ENCODE measurements at regions not wholly inside any gene's neighbourhood (a gene's known extent, or its start where the extent isn't known, plus 50 kb on each side); places are given as distances from the start of the nearest gene placed in this dataset.

DNA sequence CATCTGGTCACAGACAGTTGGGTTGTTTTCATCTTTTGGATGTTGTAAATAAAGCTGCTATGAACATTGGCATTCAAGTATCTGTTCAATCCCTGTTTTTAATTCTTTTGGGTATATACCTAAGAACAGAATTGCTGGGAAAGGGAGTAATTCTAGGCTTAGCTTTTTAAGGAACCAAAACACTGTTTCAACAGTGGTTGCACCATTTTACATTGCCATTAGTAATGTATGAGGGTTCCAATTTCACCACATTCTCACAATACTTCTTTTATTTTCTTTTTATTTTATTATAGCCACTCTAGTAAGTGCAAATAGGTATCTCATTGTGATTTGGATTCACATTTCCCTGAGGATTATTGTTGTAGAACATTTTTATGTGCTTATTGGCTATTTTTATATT lies 108.9 kb upstream of the GLS start:
- H3K27me3 ChIP-seq = no peaks in the 10 kb centered on the region
- H3K4me1 ChIP-seq = no peaks in the 10 kb centered on the region
- intact Hi-C loops (cut with DNase I; ENCODE audit: low total_unique reads) = no loop called here
- TF ChIP-seq, protein P1, sequence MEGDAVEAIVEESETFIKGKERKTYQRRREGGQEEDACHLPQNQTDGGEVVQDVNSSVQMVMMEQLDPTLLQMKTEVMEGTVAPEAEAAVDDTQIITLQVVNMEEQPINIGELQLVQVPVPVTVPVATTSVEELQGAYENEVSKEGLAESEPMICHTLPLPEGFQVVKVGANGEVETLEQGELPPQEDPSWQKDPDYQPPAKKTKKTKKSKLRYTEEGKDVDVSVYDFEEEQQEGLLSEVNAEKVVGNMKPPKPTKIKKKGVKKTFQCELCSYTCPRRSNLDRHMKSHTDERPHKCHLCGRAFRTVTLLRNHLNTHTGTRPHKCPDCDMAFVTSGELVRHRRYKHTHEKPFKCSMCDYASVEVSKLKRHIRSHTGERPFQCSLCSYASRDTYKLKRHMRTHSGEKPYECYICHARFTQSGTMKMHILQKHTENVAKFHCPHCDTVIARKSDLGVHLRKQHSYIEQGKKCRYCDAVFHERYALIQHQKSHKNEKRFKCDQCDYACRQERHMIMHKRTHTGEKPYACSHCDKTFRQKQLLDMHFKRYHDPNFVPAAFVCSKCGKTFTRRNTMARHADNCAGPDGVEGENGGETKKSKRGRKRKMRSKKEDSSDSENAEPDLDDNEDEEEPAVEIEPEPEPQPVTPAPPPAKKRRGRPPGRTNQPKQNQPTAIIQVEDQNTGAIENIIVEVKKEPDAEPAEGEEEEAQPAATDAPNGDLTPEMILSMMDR (IDR thresholded peaks at IDR 0.05) = no peak
- TF ChIP-seq POLR2A (IDR thresholded peaks at IDR 0.05) (no peak), POLR2AphosphoS5 (IDR thresholded peaks at IDR 0.05) (no peak)
- H3K27ac ChIP-seq = no peak overlapping the region
- no peaks in the 10 kb centered on the region for H3K36me3 ChIP-seq
- no peak for DNase-seq (ENCODE audit: low spot score in 2 of 2)
- H3K4me3 ChIP-seq = no peak overlapping the region
- no peaks in the 10 kb centered on the region for H3K9me3 ChIP-seq

DNA sequence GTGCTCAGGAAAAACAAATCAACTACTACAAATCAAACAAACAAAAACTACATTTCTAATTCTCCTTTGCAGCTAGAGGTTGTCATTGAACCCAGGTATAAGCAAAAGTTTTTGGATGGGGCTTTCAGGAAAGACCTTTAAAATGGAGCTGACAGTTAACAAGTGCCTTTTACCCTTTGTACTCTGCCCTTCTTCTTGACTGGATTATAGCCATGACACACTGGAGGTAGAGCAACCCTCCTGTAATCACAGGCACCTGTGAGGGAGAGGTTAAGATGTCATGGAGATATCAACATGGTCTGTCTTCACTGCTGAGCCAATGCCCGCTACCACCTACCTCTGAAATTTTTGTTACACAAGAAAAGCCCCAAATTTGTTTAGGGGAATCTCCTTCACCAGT lies 100.0 kb upstream of the GLS start:
- no peak for TF ChIP-seq POLR2A (IDR thresholded peaks at IDR 0.05)
- TF ChIP-seq, protein P1 (IDR thresholded peaks at IDR 0.05) = no peak
- TF ChIP-seq POLR2AphosphoS5 (IDR thresholded peaks at IDR 0.05) = no peak
- Histone ChIP-seq H3K27me3 (no peaks in the 10 kb centered on the region), H3K27ac (no peak overlapping the region), H3K4me1 (no peaks in the 10 kb centered on the region), H3K9me3 (no peaks in the 10 kb centered on the region), H3K36me3 (no peaks in the 10 kb centered on the region), H3K4me3 (no peak overlapping the region)
- no peak for DNase-seq (ENCODE audit: low spot score in 2 of 2)
- intact Hi-C loops (cut with DNase I; ENCODE audit: low total_unique reads) = no loop called here

DNA sequence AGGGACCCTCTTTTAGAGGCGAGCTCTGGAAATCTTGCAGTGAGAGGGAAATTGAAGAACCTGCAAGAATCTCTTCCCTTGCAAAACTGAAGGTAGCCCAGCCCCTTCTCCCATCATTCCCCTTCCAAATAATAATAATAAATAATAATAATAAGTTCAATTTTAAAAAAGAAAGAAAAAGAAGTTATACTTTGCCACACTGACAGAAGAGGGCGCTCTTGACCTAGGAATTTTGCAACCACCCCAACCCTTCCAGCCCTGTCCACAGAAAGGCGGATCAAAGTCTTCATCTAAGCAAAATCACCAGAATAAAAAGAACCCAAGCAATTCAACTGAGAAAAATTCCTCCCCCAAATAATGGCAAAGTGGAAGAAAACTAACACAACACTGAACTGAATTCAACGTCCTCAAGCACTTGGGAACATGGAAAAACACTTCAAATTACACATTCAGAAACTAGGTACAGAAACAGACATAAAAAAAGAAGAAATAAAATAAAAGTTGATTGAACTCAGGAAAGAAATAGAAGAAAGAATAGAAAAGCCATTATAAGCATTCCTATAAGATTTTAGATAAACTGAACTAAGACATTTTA lies 98.9 kb upstream of the GLS start:
- Histone ChIP-seq H3K4me3 (no peak overlapping the region), H3K27me3 (no peaks in the 10 kb centered on the region), H3K36me3 (no peaks in the 10 kb centered on the region), H3K9me3 (no peaks in the 10 kb centered on the region), H3K4me1 (no peaks in the 10 kb centered on the region), H3K27ac (no peak overlapping the region)
- intact Hi-C loops (cut with DNase I; ENCODE audit: low total_unique reads) = no loop called here
- no peak for DNase-seq (ENCODE audit: low spot score in 2 of 2)
- TF ChIP-seq, protein P1 (IDR thresholded peaks at IDR 0.05) = peak; percentile 26 to 69 (median 34)
- no peak for TF ChIP-seq POLR2A (IDR thresholded peaks at IDR 0.05)

DNA sequence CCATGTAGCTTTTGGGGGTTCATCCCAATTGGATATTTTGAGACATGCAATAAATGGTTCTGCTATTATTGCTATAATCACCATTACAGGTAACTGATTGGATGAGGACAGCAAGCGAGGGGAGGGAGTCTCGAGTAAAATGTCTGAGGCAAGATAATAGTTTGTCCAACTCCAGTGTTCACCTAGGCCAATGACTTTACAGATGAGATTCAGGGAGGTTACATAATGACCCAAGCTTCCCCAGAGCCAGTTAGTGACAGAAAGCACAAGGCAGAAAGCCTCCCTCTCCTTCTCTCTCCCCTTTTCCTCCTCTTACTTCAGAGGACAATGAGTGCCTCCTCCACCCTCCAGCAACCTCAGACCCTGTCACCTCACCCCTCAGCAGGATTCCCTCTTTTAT lies 98.4 kb upstream of the GLS start:
- TF ChIP-seq, protein P1 (IDR thresholded peaks at IDR 0.05) = no peak
- TF ChIP-seq POLR2AphosphoS5 (IDR thresholded peaks at IDR 0.05) (no peak), POLR2A (IDR thresholded peaks at IDR 0.05) (no peak)
- DNase-seq (ENCODE audit: low spot score in 2 of 2) = no peak
- no peaks in the 10 kb centered on the region for H3K36me3 ChIP-seq
- no peaks in the 10 kb centered on the region for H3K27me3 ChIP-seq
- H3K27ac ChIP-seq = no peak overlapping the region
- H3K9me3 ChIP-seq = no peaks in the 10 kb centered on the region
- intact Hi-C loops (cut with DNase I; ENCODE audit: low total_unique reads) = no loop called here
- H3K4me1 ChIP-seq = no peaks in the 10 kb centered on the region
- H3K4me3 ChIP-seq = no peak overlapping the region

DNA sequence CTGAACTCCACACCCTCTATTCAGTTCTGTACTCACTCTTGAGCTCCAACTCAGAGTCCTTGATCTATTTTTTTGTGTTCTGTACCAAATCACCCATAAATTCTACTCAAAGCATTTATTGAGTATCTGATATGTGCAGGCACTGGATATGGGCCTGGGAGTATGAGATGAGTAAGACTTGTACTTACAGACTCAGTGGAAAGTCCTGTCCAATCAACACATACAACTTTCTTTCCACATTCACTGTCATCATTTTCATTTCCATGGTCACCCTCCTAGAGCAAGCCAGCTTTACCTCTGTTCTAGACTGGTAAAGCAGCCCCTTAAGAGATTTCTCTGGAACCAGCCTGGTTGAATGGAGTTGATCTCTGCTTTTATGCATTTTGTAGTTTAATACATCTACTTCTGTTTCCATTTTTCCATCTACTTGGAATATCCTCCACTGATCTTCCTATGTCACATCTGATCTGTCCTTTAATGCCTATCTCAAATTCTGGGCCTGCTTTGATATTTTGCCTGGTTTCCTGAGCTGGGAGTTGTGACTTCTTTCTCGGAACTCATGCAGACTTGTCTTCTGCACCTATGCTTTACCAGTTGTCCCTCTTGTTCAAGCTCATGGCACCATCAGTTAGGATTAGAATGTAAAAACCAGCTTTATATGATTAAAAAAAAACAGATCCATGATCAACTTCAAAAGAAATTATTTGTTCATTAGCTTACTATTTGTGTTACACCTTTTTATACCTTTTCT lies 96.9 kb upstream of the GLS start:
- Histone ChIP-seq H3K27ac (no peak overlapping the region), H3K4me1 (no peaks in the 10 kb centered on the region), H3K36me3 (no peaks in the 10 kb centered on the region), H3K27me3 (no peaks in the 10 kb centered on the region), H3K4me3 (no peak overlapping the region), H3K9me3 (no peaks in the 10 kb centered on the region)
- TF ChIP-seq POLR2A (IDR thresholded peaks at IDR 0.05) (no peak), POLR2AphosphoS5 (IDR thresholded peaks at IDR 0.05) (no peak)
- TF ChIP-seq, protein P1 (IDR thresholded peaks at IDR 0.05) = no peak
- intact Hi-C loops (cut with DNase I; ENCODE audit: low total_unique reads) = no loop called here
- no peak for DNase-seq (ENCODE audit: low spot score in 2 of 2)

All from breast epithelium (tissue), 4 donors.